NCI-H510A (cell line): ENCODE measurements at regions not wholly inside any gene's neighbourhood (a gene's known extent, or its start where the extent isn't known, plus 50 kb on each side); places are given as distances from the start of the nearest gene placed in this dataset.
"Not testable (repeated sequence)": the region's sequence is repeated elsewhere in the genome, so short reads cannot be mapped to it uniquely, and the experiment has no call there.

Source experiments
- DNase-seq: peaks from one replicate; lab custom pipeline; 2025; lab: John Stamatoyannopoulos, UW

DNA sequence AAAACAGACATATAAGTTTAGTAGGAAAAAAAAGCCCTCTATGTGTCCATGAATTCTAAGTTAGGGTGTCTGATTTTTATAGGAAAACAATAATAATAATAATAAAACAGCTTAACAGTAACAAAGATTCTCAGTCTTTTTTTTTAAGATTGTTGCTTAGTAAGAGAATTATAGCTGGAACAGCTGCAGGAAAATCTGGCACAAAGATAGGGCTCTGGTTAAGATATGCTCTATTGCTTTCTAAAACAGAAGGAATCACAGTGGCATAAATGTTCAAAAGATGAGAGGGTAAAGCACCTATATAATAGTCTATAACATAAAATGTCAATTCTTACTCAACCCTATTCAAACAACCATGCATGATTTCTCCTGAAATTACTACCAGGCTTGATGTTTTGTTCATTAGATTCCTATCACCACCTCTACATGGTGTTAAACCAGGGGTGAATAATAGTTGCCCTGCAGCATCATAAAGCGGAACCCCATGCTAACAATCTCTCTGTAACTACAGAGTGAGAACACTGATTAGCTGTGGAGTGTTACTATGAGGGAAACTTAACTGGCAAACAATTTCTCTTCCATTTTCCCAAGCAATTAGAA, 541.4 kb upstream of the MIR17HG start:
- DNase-seq: no peak

DNA sequence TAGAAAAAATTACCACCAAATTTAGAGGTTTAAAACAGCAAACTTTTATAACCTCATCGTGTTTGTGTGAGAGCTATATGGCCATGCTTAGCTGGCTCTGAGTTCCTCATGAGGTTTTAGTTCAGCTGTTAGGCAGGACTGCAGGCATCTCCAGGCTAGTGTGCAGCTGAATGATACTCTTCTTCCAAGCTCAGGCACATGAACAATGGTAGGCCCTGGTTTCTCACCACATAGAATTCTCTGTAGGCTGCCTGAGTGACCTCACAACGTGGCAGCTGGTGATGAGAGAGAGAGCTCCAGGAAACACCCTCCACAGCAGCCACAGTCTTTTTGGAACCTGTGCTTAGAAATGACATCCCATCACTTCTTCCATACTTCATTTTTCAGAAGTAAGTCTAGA, 540.6 kb upstream of the MIR17HG start:
- DNase-seq: no peak

DNA sequence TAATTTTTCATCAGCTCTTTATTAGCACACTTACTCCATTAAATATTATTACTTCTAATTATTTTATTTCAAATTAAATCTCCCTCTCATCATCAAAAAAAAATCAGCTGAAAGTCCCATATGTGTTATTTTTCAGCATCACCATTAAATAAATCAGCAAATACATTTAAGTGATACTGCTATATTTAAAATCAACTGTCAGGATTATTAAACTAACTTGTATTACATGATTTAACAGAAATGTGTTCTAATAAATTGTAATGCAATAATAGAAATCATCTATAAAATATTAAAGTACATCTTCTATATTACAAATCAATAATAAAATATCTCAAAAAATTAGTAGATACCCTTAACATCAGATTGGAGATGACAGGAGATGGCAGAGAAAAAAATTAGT, 538.6 kb upstream of the MIR17HG start:
- DNase-seq: no peak

DNA sequence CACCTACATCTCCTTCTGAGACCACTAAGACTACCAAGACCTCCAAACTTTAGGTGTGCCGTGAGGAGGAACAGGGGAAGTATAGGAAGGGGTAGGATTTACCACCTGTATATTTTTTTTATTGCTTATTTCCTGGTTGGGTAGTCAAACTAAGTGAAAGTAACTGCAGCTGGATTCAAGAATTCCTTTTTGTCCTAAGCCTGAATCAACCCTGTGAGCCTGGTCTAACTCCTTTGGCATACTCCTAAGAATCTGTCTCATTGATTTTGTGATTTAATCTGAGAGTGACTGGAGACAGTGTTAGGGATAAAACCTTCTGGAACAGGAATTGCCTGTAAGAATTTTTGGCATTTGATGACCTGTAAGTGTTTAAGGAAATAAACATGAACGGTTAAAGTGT, 523.5 kb upstream of the MIR17HG start:
- no peak for DNase-seq

DNA sequence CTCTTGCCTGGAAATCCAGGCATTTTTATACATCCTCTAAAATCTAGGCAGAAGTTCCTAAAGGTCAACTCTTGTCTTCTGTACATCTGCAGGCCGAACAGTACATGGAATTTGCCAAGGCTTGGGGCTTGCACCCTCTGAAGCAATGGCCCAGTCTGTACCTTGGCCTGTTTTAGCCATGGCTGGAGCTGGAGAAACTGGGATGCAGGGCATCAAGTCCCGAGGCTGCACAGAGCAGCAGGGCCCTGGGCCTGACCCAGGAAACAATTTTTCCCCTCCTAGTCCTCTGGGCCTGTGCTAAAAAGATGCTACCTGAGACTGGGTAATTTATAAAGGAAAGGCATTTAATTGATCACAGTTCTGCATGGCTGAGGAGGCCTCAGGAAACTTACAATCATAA, 520.8 kb upstream of the MIR17HG start:
- no peak for DNase-seq

DNA sequence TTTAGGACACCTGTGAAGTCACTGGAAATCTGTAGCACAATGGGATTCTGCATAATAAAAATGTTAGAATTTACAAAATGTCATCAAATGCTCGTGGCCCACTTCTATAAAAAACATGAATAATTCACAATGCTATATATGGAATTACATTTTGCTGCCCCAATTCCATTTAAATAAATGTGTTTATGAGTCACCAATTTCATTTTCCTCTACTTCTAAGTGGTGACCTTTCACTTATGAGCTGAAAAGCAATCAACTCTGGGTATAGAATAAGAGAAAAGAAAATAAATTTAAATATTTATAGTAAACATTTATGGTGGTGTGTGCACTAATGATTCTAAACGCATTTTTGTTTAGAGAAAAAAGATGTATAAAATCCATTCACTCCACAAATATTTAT, 516.7 kb upstream of the MIR17HG start:
- no peak for DNase-seq

DNA sequence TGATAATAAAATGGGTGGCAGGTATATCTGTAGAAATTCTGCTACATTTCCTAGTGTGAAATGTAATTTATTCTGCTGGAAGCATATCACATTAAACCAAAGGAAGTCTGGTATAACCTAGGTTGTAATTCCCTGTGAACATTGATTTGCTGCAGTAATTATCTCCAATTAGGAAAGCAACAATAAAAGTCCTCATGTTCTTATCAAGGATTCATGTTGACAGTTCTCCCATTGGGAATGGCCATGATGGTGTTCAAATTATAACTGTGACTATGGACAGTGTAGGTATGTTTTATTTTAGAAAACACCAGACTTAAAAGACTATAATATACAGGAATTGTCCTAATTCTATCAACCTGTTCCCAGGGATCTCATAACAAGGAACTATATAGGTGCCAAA, 513.5 kb upstream of the MIR17HG start:
- no peak for DNase-seq

DNA sequence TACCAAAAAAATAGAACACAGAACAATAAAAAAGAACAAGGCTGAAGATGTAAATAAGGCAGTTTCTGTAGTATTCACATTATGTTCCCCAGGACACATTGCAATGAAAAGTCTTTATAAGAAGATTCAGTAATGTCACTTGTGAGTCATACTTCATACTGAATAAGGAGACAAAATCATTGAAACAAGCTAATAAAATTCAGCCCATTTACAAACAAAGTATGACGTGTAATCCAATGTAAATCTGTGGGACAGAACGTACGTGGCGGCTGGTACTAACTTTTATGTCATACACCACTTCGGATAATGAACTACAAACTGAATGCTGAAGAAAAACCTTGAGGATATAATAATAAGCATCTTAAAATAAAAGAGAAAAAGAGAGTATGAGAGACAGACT, 512.8 kb upstream of the MIR17HG start:
- no peak for DNase-seq

DNA sequence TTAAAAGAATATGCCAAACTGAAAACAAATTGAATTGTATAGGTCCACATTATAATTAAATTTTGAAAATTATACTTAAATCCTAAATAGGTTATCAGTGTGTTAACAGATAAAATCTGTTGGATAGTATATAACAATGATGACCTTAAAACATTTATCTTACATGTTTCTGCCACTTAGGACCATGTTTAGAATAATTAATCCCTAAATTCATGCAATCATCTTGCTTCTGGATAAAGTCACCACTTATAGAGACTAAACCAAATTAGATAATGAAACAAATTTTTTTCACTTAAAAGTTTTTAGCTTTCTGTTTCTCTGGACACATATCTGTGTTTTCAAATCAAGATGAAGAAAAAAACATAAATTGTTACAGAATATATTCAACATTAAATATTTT, 511.7 kb upstream of the MIR17HG start:
- DNase-seq: no peak

DNA sequence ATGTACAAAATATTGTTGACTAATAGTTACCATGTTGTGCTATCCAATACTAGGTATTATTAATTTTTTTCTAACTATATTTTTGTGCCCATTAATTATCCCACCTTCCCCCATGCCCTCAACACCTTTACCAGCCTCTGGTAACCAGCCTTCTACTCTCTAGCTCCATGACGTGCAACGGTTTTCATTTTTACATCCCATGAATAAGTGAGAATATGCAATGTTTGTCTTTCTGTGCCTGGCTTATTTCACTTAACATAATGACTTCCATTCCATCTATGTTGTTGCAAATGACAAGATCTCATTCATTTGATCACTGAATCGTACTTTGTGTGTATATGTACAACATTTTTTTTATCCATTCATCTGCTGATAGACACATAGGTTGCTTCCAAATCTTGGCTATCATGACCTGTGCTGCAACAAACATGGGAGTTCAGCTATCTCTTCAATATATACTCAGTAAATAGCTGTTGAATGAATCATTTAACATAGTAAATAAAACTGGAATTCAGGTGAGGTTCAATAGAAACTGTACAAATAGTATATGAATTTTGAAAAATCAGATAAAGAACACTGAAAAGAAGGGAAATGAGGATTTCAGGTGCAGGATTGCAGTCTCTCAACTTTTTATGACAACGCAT, 509.0 kb upstream of the MIR17HG start:
- DNase-seq: no peak

DNA sequence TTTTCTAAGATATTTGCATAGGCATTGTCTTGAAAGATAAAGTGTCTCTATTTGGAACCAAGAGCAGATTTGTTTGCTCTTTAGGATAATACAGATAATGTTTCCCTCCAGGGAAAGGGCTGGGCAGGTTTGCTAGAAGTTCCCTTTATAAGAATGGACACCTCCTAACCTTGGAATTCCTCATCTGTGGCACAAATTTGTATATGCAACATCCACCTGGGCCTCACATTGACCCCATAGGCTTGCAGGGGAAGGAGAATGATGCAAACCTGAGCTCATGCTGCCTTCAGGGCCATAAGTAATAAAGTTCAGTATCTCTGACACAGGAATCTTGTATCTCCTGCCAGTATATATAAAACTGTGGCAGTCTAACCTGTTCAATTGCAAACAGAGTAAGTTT, 508.4 kb upstream of the MIR17HG start:
- DNase-seq: no peak

DNA sequence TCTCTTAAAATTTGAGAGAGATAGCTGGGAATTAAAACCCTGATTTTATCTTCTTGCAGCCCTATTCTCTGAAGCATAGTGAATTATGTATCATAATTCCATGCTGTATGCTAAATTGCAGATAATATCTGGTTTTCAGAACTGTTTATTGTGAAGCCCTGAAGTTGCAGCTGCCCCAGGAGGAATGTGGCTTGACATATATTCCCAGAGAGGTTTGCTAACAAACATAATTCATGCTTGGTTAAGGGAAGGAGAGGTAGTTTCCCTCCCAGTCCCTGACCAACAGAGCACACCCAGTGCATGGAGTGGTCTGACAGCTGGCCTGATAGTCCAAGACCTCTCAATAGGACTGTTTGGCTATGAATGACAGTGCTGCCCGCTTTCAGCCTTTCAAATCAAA, 500.6 kb upstream of the MIR17HG start:
- DNase-seq: no peak

DNA sequence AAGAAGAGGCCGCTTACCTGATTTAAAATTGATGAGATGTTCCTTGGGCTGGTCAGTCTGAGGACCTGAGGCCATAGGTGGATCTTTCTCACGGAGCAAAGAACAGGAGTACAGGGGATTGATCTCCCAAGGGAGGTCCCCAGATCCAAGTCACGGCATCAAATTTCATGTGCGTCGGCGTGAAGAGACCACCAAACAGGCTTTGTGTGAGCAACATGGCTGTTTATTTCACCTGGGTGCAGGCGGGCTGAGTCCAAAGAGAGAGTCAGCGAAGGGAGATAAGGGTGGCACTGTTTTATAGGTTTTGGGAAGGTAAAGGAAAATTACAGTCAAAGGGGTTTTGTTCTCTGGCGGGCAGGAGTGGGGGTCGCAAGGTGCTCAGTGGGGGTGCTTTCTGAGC, 493.8 kb upstream of the MIR17HG start:
- not testable (repeated sequence) for DNase-seq

DNA sequence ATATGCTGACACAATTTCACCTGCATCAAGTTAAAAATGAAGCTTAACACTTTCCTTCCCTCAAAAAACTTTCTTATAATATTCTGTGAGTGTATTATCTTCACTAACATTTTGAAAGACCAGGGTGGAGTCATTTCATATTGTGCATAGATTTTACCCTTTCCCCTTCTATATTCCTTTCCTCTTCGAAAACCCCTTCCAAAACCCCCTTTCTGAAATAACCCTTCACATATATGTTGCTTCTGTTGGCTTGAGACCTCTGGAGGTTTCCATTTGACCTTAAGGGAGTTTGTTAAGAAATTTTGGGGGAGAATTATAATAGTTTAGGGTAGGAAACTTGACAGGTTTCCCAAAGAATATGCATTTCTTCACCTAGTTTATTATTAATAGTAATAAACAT, 489.6 kb upstream of the MIR17HG start:
- DNase-seq: no peak

DNA sequence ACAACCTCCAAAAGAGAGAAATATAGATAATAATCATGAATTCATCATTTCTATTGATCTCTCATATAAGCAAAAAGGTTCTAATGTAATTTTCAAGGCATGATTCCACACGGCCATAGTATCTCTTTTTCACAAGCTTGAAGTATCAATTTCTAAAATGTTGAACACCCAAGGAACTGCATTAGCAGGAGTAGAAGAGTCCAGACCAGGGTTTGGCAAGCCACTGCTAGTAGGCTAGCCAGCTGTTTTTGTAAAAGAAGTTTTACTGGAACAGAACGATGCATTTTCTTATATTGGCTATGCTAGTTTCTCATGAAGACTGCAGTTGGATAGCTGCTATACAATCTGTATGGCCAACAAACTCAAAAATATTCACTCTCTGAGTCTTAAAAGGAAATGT, 481.5 kb upstream of the MIR17HG start:
- no peak for DNase-seq

DNA sequence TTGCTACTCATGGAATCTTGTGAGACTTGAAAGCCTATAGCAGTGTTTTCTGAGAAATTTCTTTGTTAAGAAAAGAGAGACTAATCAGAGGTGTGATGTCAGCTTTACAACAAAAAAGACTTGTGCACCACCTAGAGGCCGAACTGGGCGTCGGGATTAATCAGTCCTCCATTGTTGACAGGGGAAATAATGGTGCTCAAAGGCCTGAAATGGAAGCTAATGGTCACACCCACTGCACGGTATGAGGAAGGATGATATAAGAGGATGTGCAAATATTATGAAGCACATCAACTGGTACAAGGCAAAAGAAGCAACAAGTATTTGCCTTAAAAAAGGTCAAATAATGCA, 480.2 kb upstream of the MIR17HG start:
- DNase-seq: peak; percentile 45

DNA sequence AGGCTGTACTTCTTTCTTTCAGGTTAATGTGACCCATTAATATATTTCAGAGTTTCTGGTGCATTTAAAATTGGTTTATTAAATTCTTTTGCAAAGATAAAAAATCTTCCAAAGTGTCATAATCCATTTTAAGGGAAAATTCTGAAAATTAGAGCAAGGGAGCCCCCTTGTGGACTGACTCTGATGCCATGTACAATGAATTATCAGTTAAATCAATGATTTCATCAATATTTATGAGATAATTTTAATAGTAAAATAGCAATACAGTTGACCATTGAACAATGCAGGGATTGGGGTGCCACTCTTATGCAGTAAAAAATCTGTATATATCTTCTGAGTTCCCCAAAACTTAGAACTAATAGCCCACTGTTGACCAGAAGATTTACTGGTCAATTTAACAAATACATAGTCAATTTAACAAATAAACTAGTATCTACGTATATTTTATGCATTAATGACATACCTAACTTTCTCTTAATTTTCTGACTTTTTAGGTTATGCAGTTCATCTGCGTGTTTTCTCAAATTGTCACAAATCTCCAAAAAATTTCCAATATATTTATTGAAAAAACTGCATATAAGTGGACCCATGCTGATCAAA, 479.1 kb upstream of the MIR17HG start:
- no peak for DNase-seq

DNA sequence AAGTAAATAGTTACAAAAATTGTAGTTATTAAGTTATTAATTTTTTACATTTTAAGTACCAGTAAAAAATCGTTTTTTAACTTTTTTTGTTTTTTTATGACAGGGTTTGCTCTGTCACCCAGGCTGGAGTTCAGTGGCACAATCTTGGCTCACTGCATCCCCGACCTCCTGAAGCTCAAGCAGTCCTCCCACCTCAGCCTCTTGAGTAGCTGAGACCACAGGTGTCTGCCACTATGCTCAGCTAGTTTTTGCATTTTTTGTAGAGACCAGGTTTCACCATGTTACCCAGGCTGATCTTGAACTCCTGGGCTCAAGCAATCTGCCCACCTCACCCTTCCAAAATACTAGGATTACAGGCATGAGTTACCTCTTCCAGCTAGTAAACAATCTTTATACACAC, 477.9 kb upstream of the MIR17HG start:
- no peak for DNase-seq

DNA sequence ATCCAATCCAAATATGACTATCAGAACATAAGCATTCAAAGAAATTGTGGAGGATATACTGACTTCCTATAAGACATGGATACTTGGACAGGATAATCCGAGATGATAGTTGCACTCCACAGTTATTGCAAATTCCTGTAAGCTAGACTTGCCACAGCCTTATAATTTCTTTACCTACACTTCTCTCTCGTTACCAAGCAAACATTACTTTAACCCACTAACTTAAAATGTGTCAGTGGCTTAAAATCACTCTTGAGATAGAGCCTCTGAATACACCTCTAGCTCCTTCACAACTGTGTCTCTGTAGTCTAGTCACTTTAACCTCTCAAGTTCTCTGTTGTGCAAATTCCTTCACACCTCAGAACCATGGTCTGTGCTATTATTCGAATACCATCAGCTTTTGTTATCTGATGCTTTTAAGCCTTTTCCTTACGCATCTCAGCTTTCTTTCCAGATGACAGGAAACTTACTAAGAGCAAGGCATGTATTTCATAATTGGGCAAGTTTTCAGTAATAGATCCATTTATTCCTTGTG, 474.9 kb upstream of the MIR17HG start:
- DNase-seq: no peak

DNA sequence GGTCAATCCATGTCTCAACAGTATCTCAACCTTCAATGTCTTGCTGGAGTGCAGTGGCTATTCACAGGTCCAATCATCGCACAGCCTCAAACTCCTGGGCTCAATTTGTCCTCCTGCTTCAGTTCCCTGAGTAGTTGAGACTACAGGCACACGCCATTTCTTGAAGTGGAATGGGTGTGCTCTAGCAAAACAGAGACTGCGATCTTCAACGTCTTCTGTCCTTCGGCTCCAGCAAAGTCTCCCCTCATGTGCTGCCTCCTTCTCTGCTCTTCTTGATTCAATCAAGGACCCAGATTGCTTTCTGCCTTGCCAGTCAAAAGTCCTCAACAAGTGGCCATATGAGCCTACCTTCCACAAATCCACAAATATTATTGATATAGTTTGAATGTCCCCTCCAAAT, 466.7 kb upstream of the MIR17HG start:
- no peak for DNase-seq

DNA sequence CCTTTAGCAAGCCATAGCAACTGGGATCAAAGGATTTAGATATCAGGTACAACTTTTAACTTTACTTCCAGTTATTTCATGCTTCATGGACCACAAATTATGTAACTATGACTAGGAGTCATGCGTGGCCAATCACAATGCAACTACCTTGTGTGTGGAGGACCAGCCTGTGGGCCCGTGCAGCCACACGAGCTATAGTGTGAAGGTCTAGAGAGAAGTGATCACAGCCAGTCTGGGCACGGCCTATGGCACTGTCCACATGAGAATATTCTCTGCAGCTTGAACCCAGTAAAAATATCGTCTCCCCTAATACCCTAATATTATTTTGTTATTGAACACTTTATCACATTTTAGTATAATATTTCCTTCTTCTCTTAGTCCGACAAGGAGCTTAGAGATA, 464.9 kb upstream of the MIR17HG start:
- DNase-seq: no peak

DNA sequence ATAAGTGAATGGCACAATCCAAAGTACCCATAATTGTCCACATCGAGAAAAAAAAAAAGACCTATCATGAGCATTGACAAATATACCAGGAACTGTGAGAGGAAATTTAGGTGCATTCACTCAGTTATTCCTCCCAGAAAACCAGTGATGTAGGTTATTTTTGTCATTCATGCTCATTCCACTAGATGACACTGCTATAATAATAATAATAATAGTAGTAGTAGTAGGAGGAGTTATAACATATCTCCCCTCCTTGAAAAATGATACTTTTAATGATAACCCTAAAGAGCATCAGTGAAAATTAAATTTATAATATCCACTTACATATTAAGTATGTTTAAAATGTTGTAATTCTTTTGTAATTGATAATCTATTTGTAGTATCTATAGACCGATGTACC, 463.9 kb upstream of the MIR17HG start:
- DNase-seq: no peak

DNA sequence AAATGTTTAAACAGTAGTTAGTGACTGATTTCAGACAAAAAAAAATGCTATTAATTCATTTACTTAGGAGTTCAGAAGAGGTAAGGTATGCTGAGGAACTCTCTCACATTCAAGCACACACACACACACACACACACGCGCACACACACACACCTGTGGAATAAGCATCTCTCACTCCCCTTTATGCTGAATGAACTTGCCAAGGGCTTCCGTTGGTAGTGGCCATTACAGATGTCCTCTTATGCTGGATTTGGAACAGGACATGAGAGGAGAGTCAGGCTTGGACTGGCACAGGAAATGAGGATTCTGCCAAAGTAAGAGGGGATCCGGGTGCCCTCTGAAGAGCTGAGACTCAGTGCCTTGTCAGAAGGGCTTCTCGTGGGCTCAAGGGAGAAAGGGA, 463.4 kb upstream of the MIR17HG start:
- no peak for DNase-seq
